A549 (cell line): ENCODE measurements at regions not wholly inside any gene's neighbourhood (a gene's known extent, or its start where the extent isn't known, plus 50 kb on each side); places are given as distances from the start of the nearest gene placed in this dataset.

ENCODE experiments used
- ATAC-seq, 2 experiments: fragments of 200-7000 bp in 1 of 2; fragments of >200 bp in 1 of 2; cut with Nextera tagmentation in 1 of 2; cut with Tn5 transposase in 1 of 2; 3 replicates each; pipeline versions ENCODE4 v1.8.0 to v1.9.1; 2018 to 2020; ENCODE audit warnings: mild to moderate bottlenecking in 1 of 2, moderate library complexity in 1 of 2
- CTCF ChIA-PET: fragments of 300-600 bp; sonication (Branson Sonifier 250); formaldehyde crosslinking; extraction: SDS; loops from one replicate; lab custom pipeline; 2021; ENCODE audit warnings: antibody characterized with exemption, inconsistent platforms; lab: Yijun Ruan, JAX
- POLR2A ChIA-PET: fragments of 350-600 bp; formaldehyde crosslinking; extraction: SDS; loops from one replicate; lab custom pipeline; 2021; ENCODE audit warnings: antibody characterized with exemption, inconsistent platforms; lab: Yijun Ruan, JAX
- DNase-seq, 2 experiments: peaks; one replicate each; pipeline versions ENCODE4 v3.0.0 to v3.0.0-alpha.2; 2011 to 2016; ENCODE audit warnings: low read depth in 1 of 2, low spot score in 1 of 2
- FAIRE-seq: peaks from 2 replicates; lab custom pipeline; 2011; peaks lifted over from hg19 to GRCh38; lab: Jason Lieb, UNC
- H3K27ac ChIP-seq, 2 experiments: fragments of >200 bp; sonication (Bioruptor Twin); formaldehyde crosslinking; 3 replicates each; pipeline ENCODE4 v1.5.1; 2016 to 2017
- H3K4me1 ChIP-seq: fragments of >200 bp; sonication (Bioruptor Twin); formaldehyde crosslinking; 3 replicates; pipeline ENCODE4 v1.6.1; 2016
- H3K4me2 ChIP-seq: fragments of >200 bp; sonication (Bioruptor Twin); formaldehyde crosslinking; 3 replicates; pipeline ENCODE4 v1.6.1; 2016
- H3K4me3 ChIP-seq: fragments of >200 bp; sonication (Bioruptor Twin); formaldehyde crosslinking; 3 replicates; pipeline ENCODE4 v1.5.1; 2016
- H3K9me3 ChIP-seq: fragments of >200 bp; sonication (Bioruptor Twin); formaldehyde crosslinking; 3 replicates; pipeline ENCODE4 v1.6.1; 2016
- BHLHE40 ChIP-seq: IDR thresholded peaks from 2 replicates; pipeline ENCODE4 v1.6.1; 2012; ENCODE audit warnings: low read depth, low read length, inconsistent platforms
- CHD4 ChIP-seq: fragments of 200-600 bp; sonication (generic); IDR thresholded peaks from 2 replicates; pipeline ENCODE4 v1.6.1; 2016; ENCODE audit warnings: antibody characterized with exemption, mild to moderate bottlenecking, borderline replicate concordance
- EHF ChIP-seq: fragments of 250-450 bp; sonication (Bioruptor Pico); IDR thresholded peaks from 2 replicates; pipeline ENCODE4 v1.5.0; 2020; ENCODE audit warnings: mild to moderate bottlenecking
- ESRRA ChIP-seq: fragments of 150-350 bp; IDR thresholded peaks from 2 replicates; pipeline ENCODE4 v1.6.1; 2014; ENCODE audit warnings: mild to moderate bottlenecking, low read length, borderline replicate concordance
- FOSB ChIP-seq: fragments of 250-450 bp; sonication (Bioruptor Pico); IDR thresholded peaks from 2 replicates; pipeline ENCODE4 v1.5.0; 2020; ENCODE audit warnings: mild to moderate bottlenecking, moderate library complexity
- HOXB13 ChIP-seq: fragments of 250-450 bp; sonication (Bioruptor Pico); IDR thresholded peaks from 2 replicates; pipeline ENCODE4 v1.5.0; 2020; ENCODE audit warnings: low read depth, mild to moderate bottlenecking, moderate library complexity
- KDM1A ChIP-seq: fragments of 200-600 bp; sonication (generic); IDR thresholded peaks from 2 replicates; pipeline ENCODE4 v1.6.1; 2016; ENCODE audit warnings: low read depth, mild to moderate bottlenecking
- MAZ ChIP-seq: fragments of 150-350 bp; IDR thresholded peaks from 2 replicates; pipeline ENCODE4 v1.6.1; 2014; ENCODE audit warnings: antibody characterized with exemption, low read depth, low read length, borderline replicate concordance
- MYC ChIP-seq: IDR thresholded peaks from 2 replicates; pipeline ENCODE4 v1.6.1; 2012; ENCODE audit warnings: mild to moderate bottlenecking, inconsistent platforms, low read length, improper control_type of control experiment, borderline replicate concordance
- POLR2A ChIP-seq: IDR thresholded peaks from 2 replicates; pipeline ENCODE4 v1.6.1; 2012; ENCODE audit warnings: mild to moderate bottlenecking, low read length
- RAD21 ChIP-seq, 2 experiments: fragments of >200 bp in 1 of 2; sonication (Bioruptor Twin) in 1 of 2; formaldehyde crosslinking in 1 of 2; IDR thresholded peaks in 1 of 2; conservative IDR thresholded peaks in 1 of 2; 2 replicates in 1 of 2; 3 replicates in 1 of 2; pipeline ENCODE4 v1.6.1; 2012 to 2018; ENCODE audit warnings: inconsistent platforms in 1 of 2
- RARB ChIP-seq: fragments of 250-450 bp; sonication (Bioruptor Pico); IDR thresholded peaks from 2 replicates; pipeline ENCODE4 v1.8.0; 2021; ENCODE audit warnings: mild to moderate bottlenecking, moderate library complexity
- RCOR1 ChIP-seq: fragments of 150-350 bp; IDR thresholded peaks from 2 replicates; pipeline ENCODE4 v1.6.1; 2014; ENCODE audit warnings: antibody characterized with exemption, low read length, low read depth
- ZNF302 ChIP-seq: fragments of 250-450 bp; sonication (Bioruptor Pico); IDR thresholded peaks from 2 replicates; pipeline ENCODE4 v1.9.0; 2021; ENCODE audit warnings: inconsistent platforms, mild to moderate bottlenecking, moderate library complexity
- WGBS: methylation state at CpG from one replicate; pipeline ENCODE4 v1.1.6; 2017; ENCODE audit errors: missing lambda C conversion rate; 5-methylcytosine and 5-hydroxymethylcytosine counted together
- TF ChIP-seq, protein P1 (sequence below): fragments of >200 bp; sonication (Bioruptor Twin); formaldehyde crosslinking; IDR thresholded peaks from 3 replicates; pipeline ENCODE4 v1.5.1; 2016
- TF ChIP-seq, protein P2 (sequence below): IDR thresholded peaks from 2 replicates; pipeline ENCODE4 v1.6.1; 2012; ENCODE audit warnings: low read depth, borderline replicate concordance
- TF ChIP-seq, protein P3 (sequence below): fragments of 250-450 bp; sonication (Bioruptor Pico); IDR thresholded peaks from 2 replicates; pipeline ENCODE4 v1.5.0; 2021; ENCODE audit warnings: mild to moderate bottlenecking, moderate library complexity, borderline replicate concordance
- TF ChIP-seq, protein P4 (sequence below): fragments of 250-450 bp; sonication (Bioruptor Pico); IDR thresholded peaks from 2 replicates; pipeline ENCODE4 v1.5.0; 2020; ENCODE audit warnings: low read depth, mild to moderate bottlenecking, moderate library complexity
- TF ChIP-seq, protein P5 (sequence below): fragments of 450-650 bp; IDR thresholded peaks from 2 replicates; pipeline ENCODE4 v1.6.1; 2014; ENCODE audit warnings: antibody characterized with exemption

DNA sequence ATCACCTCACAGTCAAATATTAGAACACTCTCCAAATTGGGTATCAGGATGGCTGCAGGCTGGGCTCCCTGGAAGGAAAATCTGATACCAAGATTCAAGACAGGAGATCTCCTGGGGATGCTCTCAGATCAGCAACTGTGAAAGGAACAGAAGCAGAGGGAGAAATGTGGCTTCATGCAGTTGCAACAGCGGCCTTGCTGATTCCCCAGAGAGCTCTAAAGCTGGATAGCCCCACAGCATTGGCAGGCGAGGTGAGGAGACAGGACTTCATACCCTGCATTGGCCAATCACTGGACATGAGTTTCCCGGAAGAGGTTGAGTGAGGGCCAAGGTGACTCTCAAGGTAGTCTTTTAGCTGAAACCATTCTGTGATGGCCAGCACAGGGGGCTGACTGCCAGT is 190.6 kb downstream of the PTPN20 start:
- Histone ChIP-seq H3K4me3 (no peak overlapping the region), H3K9me3 (peaks cover 8% of the 10 kb centered on the region; the same call in 1 of the 3 replicates), H3K4me2 (no peak overlapping the region), H3K27ac (no peak overlapping the region), H3K4me1 (no peaks in the 10 kb centered on the region)
- FAIRE-seq = no peak
- DNase-seq = no peak
- no peak for TF ChIP-seq RARB (CRISPR knock-in tag)
- no peak for TF ChIP-seq RCOR1
- no peak for TF ChIP-seq POLR2A
- TF ChIP-seq HOXB13 (CRISPR knock-in tag) = no peak
- TF ChIP-seq, protein P1, sequence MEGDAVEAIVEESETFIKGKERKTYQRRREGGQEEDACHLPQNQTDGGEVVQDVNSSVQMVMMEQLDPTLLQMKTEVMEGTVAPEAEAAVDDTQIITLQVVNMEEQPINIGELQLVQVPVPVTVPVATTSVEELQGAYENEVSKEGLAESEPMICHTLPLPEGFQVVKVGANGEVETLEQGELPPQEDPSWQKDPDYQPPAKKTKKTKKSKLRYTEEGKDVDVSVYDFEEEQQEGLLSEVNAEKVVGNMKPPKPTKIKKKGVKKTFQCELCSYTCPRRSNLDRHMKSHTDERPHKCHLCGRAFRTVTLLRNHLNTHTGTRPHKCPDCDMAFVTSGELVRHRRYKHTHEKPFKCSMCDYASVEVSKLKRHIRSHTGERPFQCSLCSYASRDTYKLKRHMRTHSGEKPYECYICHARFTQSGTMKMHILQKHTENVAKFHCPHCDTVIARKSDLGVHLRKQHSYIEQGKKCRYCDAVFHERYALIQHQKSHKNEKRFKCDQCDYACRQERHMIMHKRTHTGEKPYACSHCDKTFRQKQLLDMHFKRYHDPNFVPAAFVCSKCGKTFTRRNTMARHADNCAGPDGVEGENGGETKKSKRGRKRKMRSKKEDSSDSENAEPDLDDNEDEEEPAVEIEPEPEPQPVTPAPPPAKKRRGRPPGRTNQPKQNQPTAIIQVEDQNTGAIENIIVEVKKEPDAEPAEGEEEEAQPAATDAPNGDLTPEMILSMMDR = no peak
- TF ChIP-seq ZNF302 = no peak
- WGBS = 15% methylated on average over 3 of the region's 3 CpGs
- ATAC-seq = no peak
- POLR2A ChIA-PET = no interaction called here
- CTCF ChIA-PET = interaction anchor here (1.0 to 1.9 kb wide), 2 partner anchors 13 to 77 kb away, joined by 5 to 6 read pairs; no protein-coding TSS in a partner anchor

DNA sequence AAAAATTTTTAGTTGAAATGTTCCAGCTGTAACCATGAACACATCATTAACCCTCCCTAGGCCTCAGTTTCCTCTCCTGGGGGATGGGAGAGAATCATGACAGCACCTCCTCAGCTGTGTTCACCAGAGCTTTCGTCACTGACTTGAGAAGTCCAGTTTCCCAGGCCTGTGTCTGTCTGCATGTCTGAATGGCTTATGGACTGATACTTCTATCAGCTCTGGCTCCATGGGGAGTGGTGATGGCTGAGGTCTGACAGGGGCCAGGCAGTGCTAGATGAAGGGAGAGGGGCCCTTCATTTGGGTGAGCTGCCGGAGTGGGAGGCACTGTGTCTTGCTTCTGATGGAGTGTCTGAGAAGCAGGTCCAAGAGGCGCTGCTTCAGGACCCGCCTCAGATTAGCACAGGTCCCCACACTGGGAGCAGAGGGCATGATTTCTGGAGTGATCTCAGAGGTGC is 192.9 kb downstream of the PTPN20 start:
- DNase-seq (no peak), ATAC-seq (no peak), FAIRE-seq (no peak)
- H3K4me1 ChIP-seq = no peaks in the 10 kb centered on the region
- WGBS = 63% methylated on average over 4 of the region's 4 CpGs
- no peak overlapping the region for H3K4me3 ChIP-seq
- ChIA-PET CTCF (no interaction called here), POLR2A (no interaction called here)
- no peak overlapping the region for H3K27ac ChIP-seq
- peaks cover 8% of the 10 kb centered on the region; the same call in 1 of the 3 replicates for H3K9me3 ChIP-seq
- no peak for TF ChIP-seq FOSB (CRISPR knock-in tag)
- no peak for TF ChIP-seq MAZ
- TF ChIP-seq, protein P2, sequence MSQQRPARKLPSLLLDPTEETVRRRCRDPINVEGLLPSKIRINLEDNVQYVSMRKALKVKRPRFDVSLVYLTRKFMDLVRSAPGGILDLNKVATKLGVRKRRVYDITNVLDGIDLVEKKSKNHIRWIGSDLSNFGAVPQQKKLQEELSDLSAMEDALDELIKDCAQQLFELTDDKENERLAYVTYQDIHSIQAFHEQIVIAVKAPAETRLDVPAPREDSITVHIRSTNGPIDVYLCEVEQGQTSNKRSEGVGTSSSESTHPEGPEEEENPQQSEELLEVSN = no peak
- no peak for TF ChIP-seq RAD21 (conservative IDR thresholded peaks at IDR 0.05 in 1 of 2, IDR thresholded peaks at IDR 0.05 in 1 of 2)
- TF ChIP-seq KDM1A = no peak
- TF ChIP-seq, protein P3, sequence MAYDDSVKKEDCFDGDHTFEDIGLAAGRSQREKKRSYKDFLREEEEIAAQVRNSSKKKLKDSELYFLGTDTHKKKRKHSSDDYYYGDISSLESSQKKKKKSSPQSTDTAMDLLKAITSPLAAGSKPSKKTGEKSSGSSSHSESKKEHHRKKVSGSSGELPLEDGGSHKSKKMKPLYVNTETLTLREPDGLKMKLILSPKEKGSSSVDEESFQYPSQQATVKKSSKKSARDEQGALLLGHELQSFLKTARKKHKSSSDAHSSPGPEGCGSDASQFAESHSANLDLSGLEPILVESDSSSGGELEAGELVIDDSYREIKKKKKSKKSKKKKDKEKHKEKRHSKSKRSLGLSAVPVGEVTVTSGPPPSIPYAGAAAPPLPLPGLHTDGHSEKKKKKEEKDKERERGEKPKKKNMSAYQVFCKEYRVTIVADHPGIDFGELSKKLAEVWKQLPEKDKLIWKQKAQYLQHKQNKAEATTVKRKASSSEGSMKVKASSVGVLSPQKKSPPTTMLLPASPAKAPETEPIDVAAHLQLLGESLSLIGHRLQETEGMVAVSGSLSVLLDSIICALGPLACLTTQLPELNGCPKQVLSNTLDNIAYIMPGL = no peak
- TF ChIP-seq, protein P4, sequence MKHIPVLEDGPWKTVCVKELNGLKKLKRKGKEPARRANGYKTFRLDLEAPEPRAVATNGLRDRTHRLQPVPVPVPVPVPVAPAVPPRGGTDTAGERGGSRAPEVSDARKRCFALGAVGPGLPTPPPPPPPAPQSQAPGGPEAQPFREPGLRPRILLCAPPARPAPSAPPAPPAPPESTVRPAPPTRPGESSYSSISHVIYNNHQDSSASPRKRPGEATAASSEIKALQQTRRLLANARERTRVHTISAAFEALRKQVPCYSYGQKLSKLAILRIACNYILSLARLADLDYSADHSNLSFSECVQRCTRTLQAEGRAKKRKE (CRISPR knock-in tag) = no peak
- TF ChIP-seq ESRRA = no peak
- TF ChIP-seq BHLHE40 = no peak
- TF ChIP-seq CHD4 = no peak
- no peak for TF ChIP-seq EHF
- TF ChIP-seq, protein P5, sequence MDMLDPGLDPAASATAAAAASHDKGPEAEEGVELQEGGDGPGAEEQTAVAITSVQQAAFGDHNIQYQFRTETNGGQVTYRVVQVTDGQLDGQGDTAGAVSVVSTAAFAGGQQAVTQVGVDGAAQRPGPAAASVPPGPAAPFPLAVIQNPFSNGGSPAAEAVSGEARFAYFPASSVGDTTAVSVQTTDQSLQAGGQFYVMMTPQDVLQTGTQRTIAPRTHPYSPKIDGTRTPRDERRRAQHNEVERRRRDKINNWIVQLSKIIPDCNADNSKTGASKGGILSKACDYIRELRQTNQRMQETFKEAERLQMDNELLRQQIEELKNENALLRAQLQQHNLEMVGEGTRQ = no peak
- no peak for TF ChIP-seq MYC
- H3K4me2 ChIP-seq = no peak overlapping the region
